HEK293T (cell line): ENCODE measurements at regions not wholly inside any gene's neighbourhood (a gene's known extent, or its start where the extent isn't known, plus 50 kb on each side); places are given as distances from the start of the nearest gene placed in this dataset.

Experiments used
- CTCF ChIA-PET: fragments of 350-600 bp; formaldehyde crosslinking; extraction: SDS; loops from one replicate; lab custom pipeline; 2021; ENCODE audit warnings: antibody characterized with exemption, inconsistent platforms; lab: Yijun Ruan, JAX
- POLR2A ChIA-PET: fragments of 350-600 bp; formaldehyde crosslinking; extraction: SDS; loops from one replicate; lab custom pipeline; 2020; ENCODE audit warnings: antibody characterized with exemption, inconsistent platforms; lab: Yijun Ruan, JAX
- DNase-seq: peaks from one replicate; pipeline ENCODE4 v3.0.0; 2012; ENCODE audit warnings: mixed read lengths; ENCODE audit errors: extremely low spot score
- ARNT ChIP-seq: fragments of 450-650 bp; IDR thresholded peaks from 2 replicates; pipeline ENCODE4 v1.6.1; 2017; ENCODE audit warnings: mild to moderate bottlenecking
- BHLHE40 ChIP-seq: fragments of 450-650 bp; IDR thresholded peaks from 2 replicates; pipeline ENCODE4 v1.6.1; 2016; ENCODE audit warnings: mild to moderate bottlenecking, moderate library complexity, borderline replicate concordance
- CTBP1 ChIP-seq: fragments of 450-650 bp; IDR thresholded peaks from 2 replicates; pipeline ENCODE4 v1.6.1; 2016; ENCODE audit warnings: borderline replicate concordance
- ELF4 ChIP-seq: fragments of 450-650 bp; IDR thresholded peaks from 2 replicates; pipeline ENCODE4 v1.6.1; 2017; ENCODE audit warnings: antibody characterized with exemption
- FOXA1 ChIP-seq: fragments of 450-650 bp; IDR thresholded peaks from 2 replicates; pipeline ENCODE4 v1.6.1; 2016; ENCODE audit warnings: mild to moderate bottlenecking
- FOXK2 ChIP-seq: fragments of 450-650 bp; IDR thresholded peaks from 2 replicates; pipeline ENCODE4 v1.6.1; 2016; ENCODE audit warnings: mild to moderate bottlenecking
- FOXM1 ChIP-seq: fragments of 450-650 bp; IDR thresholded peaks from 2 replicates; pipeline ENCODE4 v1.6.1; 2017; ENCODE audit warnings: mild to moderate bottlenecking, borderline replicate concordance
- HDGF ChIP-seq: fragments of 450-650 bp; IDR thresholded peaks from 2 replicates; pipeline ENCODE4 v1.6.1; 2017; ENCODE audit warnings: antibody characterized with exemption, borderline replicate concordance
- L3MBTL2 ChIP-seq: fragments of 450-650 bp; conservative IDR thresholded peaks from 2 replicates; pipeline ENCODE4 v1.6.1; 2016; ENCODE audit warnings: mild to moderate bottlenecking
- LEF1 ChIP-seq: fragments of 450-650 bp; IDR thresholded peaks from 2 replicates; pipeline ENCODE4 v1.6.1; 2017; ENCODE audit warnings: mild to moderate bottlenecking, borderline replicate concordance
- NFRKB ChIP-seq: fragments of 450-650 bp; IDR thresholded peaks from 2 replicates; pipeline ENCODE4 v1.6.1; 2016; ENCODE audit warnings: mild to moderate bottlenecking, moderate library complexity
- PKNOX1 ChIP-seq: fragments of 450-650 bp; IDR thresholded peaks from 2 replicates; pipeline ENCODE4 v1.6.1; 2016
- SP1 ChIP-seq: fragments of 450-650 bp; IDR thresholded peaks from 2 replicates; pipeline ENCODE4 v1.6.1; 2017
- SUZ12 ChIP-seq: fragments of 450-650 bp; IDR thresholded peaks from 2 replicates; pipeline ENCODE4 v1.6.1; 2016; ENCODE audit warnings: mild to moderate bottlenecking
- TARDBP ChIP-seq: fragments of 450-650 bp; IDR thresholded peaks from 2 replicates; pipeline ENCODE4 v1.6.1; 2016
- ZNF384 ChIP-seq: fragments of 450-650 bp; IDR thresholded peaks from 2 replicates; pipeline ENCODE4 v1.6.1; 2016

- CTCF ChIA-PET: no interaction called here
- TF ChIP-seq ZNF384 (no peak), SP1 (no peak), CTBP1 (no peak), TARDBP (no peak), HDGF (no peak)
- POLR2A ChIA-PET: no interaction called here
- no peak for DNase-seq
Measured at GRCh38 chr20:50415021-50415515, 95.1 kb upstream of the PTPN1 start.

GRCh38 chr20:50415516-50416268 lies 94.5 kb upstream of the PTPN1 start:
- TF ChIP-seq FOXM1 (no peak), L3MBTL2 (no peak), TARDBP (no peak), FOXK2 (no peak), ELF4 (no peak), LEF1 (no peak), SP1 (no peak)
- CTCF ChIA-PET: no interaction called here
- POLR2A ChIA-PET: no interaction called here
- no peak for DNase-seq

GRCh38 chr20:50416269-50417022 lies 93.7 kb upstream of the PTPN1 start:
- POLR2A ChIA-PET: no interaction called here

GRCh38 chr20:50417023-50417329 lies 93.2 kb upstream of the PTPN1 start:
- DNase-seq: no peak
- POLR2A ChIA-PET: no interaction called here
- TF ChIP-seq L3MBTL2 (no peak), NFRKB (no peak), ARNT (no peak)
- CTCF ChIA-PET: interaction anchor here (0.7 kb wide), 1 partner anchor 380 kb away, joined by 3 read pairs; no protein-coding TSS in a partner anchor

More at GRCh38 chr20:50416269-50417022, 93.7 kb upstream of the PTPN1 start:
- TF ChIP-seq LEF1: no peak
- no peak for TF ChIP-seq FOXM1
- no peak for TF ChIP-seq FOXK2
- TF ChIP-seq CTBP1: no peak
- no peak for TF ChIP-seq SUZ12
- TF ChIP-seq FOXA1: no peak
- TF ChIP-seq ARNT: no peak
- CTCF ChIA-PET: no interaction called here
- no peak for DNase-seq

GRCh38 chr20:50417484-50418235 lies 92.5 kb upstream of the PTPN1 start:
- no peak for DNase-seq
- ChIA-PET CTCF (interaction anchor here (0.7 kb wide), 1 partner anchor 381 kb away, joined by 3 read pairs; no protein-coding TSS in a partner anchor), POLR2A (no interaction called here)
- TF ChIP-seq BHLHE40 (no peak), CTBP1 (no peak), ELF4 (no peak), NFRKB (no peak), LEF1 (no peak)

- TF ChIP-seq ZNF384: no peak
- no peak for TF ChIP-seq HDGF
- TF ChIP-seq TARDBP: no peak
- no peak for TF ChIP-seq SP1
- no peak for TF ChIP-seq PKNOX1
- TF ChIP-seq CTBP1: no peak
- CTCF ChIA-PET: no interaction called here
- POLR2A ChIA-PET: no interaction called here
- no peak for DNase-seq
Measured at GRCh38 chr20:50418890-50419642, 91.1 kb upstream of the PTPN1 start.

GRCh38 chr20:50420380-50420779 lies 89.8 kb upstream of the PTPN1 start:
- ChIA-PET CTCF (interaction anchor here (0.6 kb wide), 1 partner anchor 49 kb away, joined by 3 read pairs; no protein-coding TSS in a partner anchor), POLR2A (no interaction called here)
- DNase-seq: no peak
- TF ChIP-seq HDGF (no peak), TARDBP (no peak), ELF4 (no peak), NFRKB (no peak), FOXK2 (no peak), SP1 (no peak), ARNT (no peak), SUZ12 (no peak), FOXM1 (no peak), LEF1 (no peak), BHLHE40 (no peak), PKNOX1 (no peak), FOXA1 (no peak), CTBP1 (no peak), ZNF384 (no peak), L3MBTL2 (no peak)
